Suprapubic skin (tissue), 4 donors: ENCODE measurements at regions not wholly inside any gene's neighbourhood (a gene's known extent, or its start where the extent isn't known, plus 50 kb on each side); places are given as distances from the start of the nearest gene placed in this dataset.
"Not testable (repeated sequence)": the region's sequence is repeated elsewhere in the genome, so short reads cannot be mapped to it uniquely, and the experiment has no call there.

Experiments used
- DNase-seq, 2 donors: peaks; one replicate each; pipeline ENCODE4 v3.0.0-alpha.2; 2019; ENCODE audit warnings: low spot score in 2 of 2
- H3K27ac ChIP-seq: fragments of 200-600 bp; sonication (generic); one replicate; pipeline ENCODE4 v1.5.1; 2019
- H3K27me3 ChIP-seq: fragments of 200-600 bp; sonication (generic); one replicate; pipeline ENCODE4 v1.5.1; 2019
- H3K36me3 ChIP-seq: fragments of 200-600 bp; sonication (generic); one replicate; pipeline ENCODE4 v1.5.1; 2019
- H3K4me1 ChIP-seq: fragments of 200-600 bp; sonication (generic); one replicate; pipeline ENCODE4 v1.5.1; 2019
- H3K4me3 ChIP-seq: fragments of 200-600 bp; sonication (generic); one replicate; pipeline ENCODE4 v1.5.1; 2019; ENCODE audit warnings: mild to moderate bottlenecking
- H3K9me3 ChIP-seq: fragments of 200-600 bp; sonication (generic); one replicate; pipeline ENCODE4 v1.5.1; 2019
- CTCF ChIP-seq, 2 donors: fragments of 200-600 bp in 1 of 2; fragments of 450-650 bp in 1 of 2; sonication (generic) in 1 of 2; IDR thresholded peaks; one replicate each; pipeline ENCODE4 v1.5.1; 2016 to 2019; ENCODE audit warnings: antibody characterized with exemption in 2 of 2, mild to moderate bottlenecking in 1 of 2, moderate library complexity in 1 of 2
- EP300 ChIP-seq: sonication (generic); formaldehyde crosslinking; IDR thresholded peaks from one replicate; pipeline ENCODE4 v1.6.1; 2017; ENCODE audit warnings: antibody characterized with exemption
- POLR2A ChIP-seq, 2 donors: fragments of 450-650 bp; IDR thresholded peaks; one replicate each; pipeline ENCODE4 v1.6.1; 2017; ENCODE audit warnings: antibody characterized with exemption in 2 of 2, mild to moderate bottlenecking in 2 of 2, moderate library complexity in 2 of 2
- POLR2AphosphoS5 ChIP-seq, 3 donors: sonication (generic); formaldehyde crosslinking; IDR thresholded peaks; one replicate each; pipeline ENCODE4 v1.6.1; 2017; ENCODE audit warnings: antibody characterized with exemption in 3 of 3
- WGBS: methylation state at CpG from one replicate; pipeline ENCODE4 v1.1.5; 2018; 5-methylcytosine and 5-hydroxymethylcytosine counted together

GRCh38 chr4:15202481-15202880 lies 200.2 kb downstream of the CPEB2 start:
- H3K4me1 ChIP-seq = no peaks in the 10 kb centered on the region
- TF ChIP-seq EP300 (no peak), CTCF (IDR thresholded peaks at IDR 0.05) (no peak)
- no peak overlapping the region for H3K27ac ChIP-seq
- H3K27me3 ChIP-seq = no peaks in the 10 kb centered on the region
- WGBS = 84% methylated on average over 2 of the region's 2 CpGs
- H3K36me3 ChIP-seq = no peaks in the 10 kb centered on the region
- no peak for DNase-seq
- no peak overlapping the region for H3K4me3 ChIP-seq
- peaks cover 6% of the 10 kb centered on the region for H3K9me3 ChIP-seq

- not testable (repeated sequence) for DNase-seq, H3K4me3 ChIP-seq, H3K36me3 ChIP-seq, H3K27ac ChIP-seq, H3K9me3 ChIP-seq, H3K27me3 ChIP-seq, H3K4me1 ChIP-seq
- WGBS = 85% methylated on average over 3 of the region's 3 CpGs
Measured at GRCh38 chr4:15206526-15206925, 204.2 kb downstream of the CPEB2 start.

- no peaks in the 10 kb centered on the region for H3K9me3 ChIP-seq
- TF ChIP-seq POLR2A (IDR thresholded peaks at IDR 0.05) (no peak), EP300 (no peak), CTCF (IDR thresholded peaks at IDR 0.05) (no peak), POLR2AphosphoS5 (IDR thresholded peaks at IDR 0.05) (no peak)
- H3K4me1 ChIP-seq = no peaks in the 10 kb centered on the region
- H3K27ac ChIP-seq = no peak overlapping the region
- H3K36me3 ChIP-seq = no peaks in the 10 kb centered on the region
- 62% methylated on average over 6 of the region's 6 CpGs for WGBS
- no peak overlapping the region for H3K4me3 ChIP-seq
- H3K27me3 ChIP-seq = no peaks in the 10 kb centered on the region
- DNase-seq = no peak
Measured at GRCh38 chr4:15213302-15213970, 211.2 kb downstream of the CPEB2 start.

GRCh38 chr4:15215109-15215508 lies 212.7 kb upstream of the C1QTNF7 start:
- 81% methylated on average over 6 of the region's 6 CpGs for WGBS
- no peak for DNase-seq
- no peak overlapping the region for H3K27ac ChIP-seq
- H3K9me3 ChIP-seq = no peaks in the 10 kb centered on the region
- no peak overlapping the region for H3K4me3 ChIP-seq
- no peaks in the 10 kb centered on the region for H3K36me3 ChIP-seq
- TF ChIP-seq EP300 = no peak
- TF ChIP-seq POLR2AphosphoS5 (IDR thresholded peaks at IDR 0.05) = no peak
- TF ChIP-seq POLR2A (IDR thresholded peaks at IDR 0.05) = no peak
- TF ChIP-seq CTCF (IDR thresholded peaks at IDR 0.05) = no peak
- H3K27me3 ChIP-seq = no peaks in the 10 kb centered on the region
- no peaks in the 10 kb centered on the region for H3K4me1 ChIP-seq

- WGBS = 86% methylated on average over 3 of the region's 3 CpGs
- H3K4me3 ChIP-seq = no peak overlapping the region
- H3K36me3 ChIP-seq = no peaks in the 10 kb centered on the region
- no peaks in the 10 kb centered on the region for H3K27me3 ChIP-seq
- no peak for DNase-seq
- H3K9me3 ChIP-seq = no peaks in the 10 kb centered on the region
- H3K4me1 ChIP-seq = no peaks in the 10 kb centered on the region
- TF ChIP-seq EP300 (no peak), CTCF (IDR thresholded peaks at IDR 0.05) (no peak), POLR2A (IDR thresholded peaks at IDR 0.05) (no peak), POLR2AphosphoS5 (IDR thresholded peaks at IDR 0.05) (no peak)
- no peak overlapping the region for H3K27ac ChIP-seq
Measured at GRCh38 chr4:15226203-15226602, 201.6 kb upstream of the C1QTNF7 start.
